ENCODE measurements at regions not wholly inside any gene's neighbourhood (a gene's known extent, or its start where the extent isn't known, plus 50 kb on each side); places are given as distances from the start of the nearest gene placed in this dataset.

- in situ Hi-C loops (cut with HindIII; ENCODE audit: low sequenced_read_pairs) = no loop called here
- H3K4me3 ChIP-seq (ENCODE audit: low read depth, low read length) = no peak overlapping the region
- TF ChIP-seq CTCF (IDR thresholded peaks at IDR 0.05; ENCODE audit: low read depth, low read length) = no peak
- DNase-seq (ENCODE audit: low read depth, low spot score) = no peak
Observed at GRCh38 chr10:57921140-57921539, 346.6 kb downstream of the IPMK start.

GRCh38 chr10:57919864-57920263 lies 347.8 kb downstream of the IPMK start:
- DNase-seq (ENCODE audit: low read depth, low spot score) = no peak
- in situ Hi-C loops (cut with HindIII; ENCODE audit: low sequenced_read_pairs) = no loop called here
- TF ChIP-seq CTCF (IDR thresholded peaks at IDR 0.05; ENCODE audit: low read depth, low read length) = no peak

GRCh38 chr10:57917019-57917418 lies 350.7 kb downstream of the IPMK start:
- TF ChIP-seq CTCF (IDR thresholded peaks at IDR 0.05; ENCODE audit: low read depth, low read length) = no peak
- DNase-seq (ENCODE audit: low read depth, low spot score) = no peak
- in situ Hi-C loops (cut with HindIII; ENCODE audit: low sequenced_read_pairs) = no loop called here

More at GRCh38 chr10:57919864-57920263, 347.8 kb downstream of the IPMK start:
- no peak overlapping the region for H3K4me3 ChIP-seq (ENCODE audit: low read depth, low read length)

GRCh38 chr10:57905861-57906260 lies 361.8 kb downstream of the IPMK start:
- no peak overlapping the region for H3K4me3 ChIP-seq (ENCODE audit: low read depth, low read length)
- in situ Hi-C loops (cut with HindIII; ENCODE audit: low sequenced_read_pairs) = no loop called here
- TF ChIP-seq CTCF (IDR thresholded peaks at IDR 0.05; ENCODE audit: low read depth, low read length) = no peak
- no peak for DNase-seq (ENCODE audit: low read depth, low spot score)

More at GRCh38 chr10:57917019-57917418, 350.7 kb downstream of the IPMK start:
- no peak overlapping the region for H3K4me3 ChIP-seq (ENCODE audit: low read depth, low read length)

GRCh38 chr10:57905010-57905409 lies 362.7 kb downstream of the IPMK start:
- TF ChIP-seq CTCF (IDR thresholded peaks at IDR 0.05; ENCODE audit: low read depth, low read length) = no peak
- no peak overlapping the region for H3K4me3 ChIP-seq (ENCODE audit: low read depth, low read length)
- no peak for DNase-seq (ENCODE audit: low read depth, low spot score)
- in situ Hi-C loops (cut with HindIII; ENCODE audit: low sequenced_read_pairs) = no loop called here

- no peak overlapping the region for H3K4me3 ChIP-seq (ENCODE audit: low read depth, low read length)
- in situ Hi-C loops (cut with HindIII; ENCODE audit: low sequenced_read_pairs) = no loop called here
- no peak for DNase-seq (ENCODE audit: low read depth, low spot score)
- TF ChIP-seq CTCF (IDR thresholded peaks at IDR 0.05; ENCODE audit: low read depth, low read length) = no peak
Observed at GRCh38 chr10:57898231-57898630, 369.5 kb downstream of the IPMK start.

- TF ChIP-seq CTCF (IDR thresholded peaks at IDR 0.05; ENCODE audit: low read depth, low read length) = no peak
Observed at GRCh38 chr10:57897611-57898010, 370.1 kb downstream of the IPMK start.

More at GRCh38 chr10:57897611-57898010, 370.1 kb downstream of the IPMK start:
- no peak overlapping the region for H3K4me3 ChIP-seq (ENCODE audit: low read depth, low read length)
- in situ Hi-C loops (cut with HindIII; ENCODE audit: low sequenced_read_pairs) = no loop called here
- DNase-seq (ENCODE audit: low read depth, low spot score) = no peak

Data from astrocyte of the spinal cord (primary cell).